Osteocyte (in vitro differentiated cells): ENCODE measurements at regions not wholly inside any gene's neighbourhood (a gene's known extent, or its start where the extent isn't known, plus 50 kb on each side); places are given as distances from the start of the nearest gene placed in this dataset.
A peak's percentile ranks its signal among the peaks of the same experiment; 100 is the strongest.

Experiments used
- DNase-seq: peaks from one replicate; pipeline ENCODE4 v3.0.0; 2021; ENCODE audit warnings: mixed read lengths; ENCODE audit not compliant: unreplicated experiment; ENCODE audit errors: extremely low spot score
- H3K27ac Mint-ChIP-seq: one replicate; pipeline ENCODE4 v1.8.0; 2021; ENCODE audit warnings: mild to moderate bottlenecking, mixed read lengths; ENCODE audit not compliant: unreplicated experiment
- H3K27me3 Mint-ChIP-seq: one replicate; pipeline ENCODE4 v1.8.0; 2021; ENCODE audit warnings: mixed read lengths; ENCODE audit not compliant: unreplicated experiment
- H3K36me3 Mint-ChIP-seq: one replicate; pipeline ENCODE4 v1.8.0; 2021; ENCODE audit warnings: mixed read lengths; ENCODE audit not compliant: unreplicated experiment
- H3K4me1 Mint-ChIP-seq: one replicate; pipeline ENCODE4 v1.8.0; 2021; ENCODE audit warnings: mixed read lengths; ENCODE audit not compliant: unreplicated experiment
- H3K4me3 Mint-ChIP-seq: one replicate; pipeline ENCODE4 v1.8.0; 2021; ENCODE audit warnings: mild to moderate bottlenecking, moderate library complexity, mixed read lengths; ENCODE audit not compliant: unreplicated experiment
- H3K9me3 Mint-ChIP-seq: one replicate; pipeline ENCODE4 v1.8.0; 2021; ENCODE audit warnings: mixed read lengths; ENCODE audit not compliant: unreplicated experiment
- TF ChIP-seq, protein P1 (sequence below): fragments of 200-600 bp; sonication (generic); IDR thresholded peaks from 2 replicates; pipeline ENCODE4 v1.5.0; 2021; ENCODE audit warnings: antibody characterized with exemption, mild to moderate bottlenecking, moderate library complexity

DNA sequence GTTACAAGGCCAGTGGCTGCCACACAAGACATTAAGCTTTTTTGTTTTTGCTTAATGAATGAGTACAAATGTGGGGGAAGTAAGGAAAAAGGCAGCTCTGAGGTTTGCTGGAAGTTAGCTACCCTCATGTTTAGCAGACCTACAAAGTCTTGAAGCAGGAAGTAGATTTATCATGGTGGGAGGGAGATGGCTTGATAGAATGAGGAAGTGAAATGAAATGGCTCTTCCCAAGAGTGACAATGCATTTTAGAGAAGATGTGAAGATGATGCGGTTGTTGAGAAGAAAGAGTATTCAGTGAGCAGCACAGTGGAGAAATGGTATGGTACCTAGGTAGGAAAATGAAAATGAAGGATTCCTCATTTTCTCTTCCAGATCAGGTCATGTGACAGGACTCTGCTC lies 108.0 kb downstream of the SLIT2 start:
- DNase-seq, result no peak
- Mint-ChIP-seq H3K36me3 (no peaks in the 10 kb centered on the region), H3K9me3 (no peaks in the 10 kb centered on the region), H3K27me3 (no peaks in the 10 kb centered on the region), H3K4me3 (no peak overlapping the region), H3K4me1 (peaks cover 16% of the 10 kb centered on the region), H3K27ac (no peak overlapping the region)
- TF ChIP-seq, protein P1, sequence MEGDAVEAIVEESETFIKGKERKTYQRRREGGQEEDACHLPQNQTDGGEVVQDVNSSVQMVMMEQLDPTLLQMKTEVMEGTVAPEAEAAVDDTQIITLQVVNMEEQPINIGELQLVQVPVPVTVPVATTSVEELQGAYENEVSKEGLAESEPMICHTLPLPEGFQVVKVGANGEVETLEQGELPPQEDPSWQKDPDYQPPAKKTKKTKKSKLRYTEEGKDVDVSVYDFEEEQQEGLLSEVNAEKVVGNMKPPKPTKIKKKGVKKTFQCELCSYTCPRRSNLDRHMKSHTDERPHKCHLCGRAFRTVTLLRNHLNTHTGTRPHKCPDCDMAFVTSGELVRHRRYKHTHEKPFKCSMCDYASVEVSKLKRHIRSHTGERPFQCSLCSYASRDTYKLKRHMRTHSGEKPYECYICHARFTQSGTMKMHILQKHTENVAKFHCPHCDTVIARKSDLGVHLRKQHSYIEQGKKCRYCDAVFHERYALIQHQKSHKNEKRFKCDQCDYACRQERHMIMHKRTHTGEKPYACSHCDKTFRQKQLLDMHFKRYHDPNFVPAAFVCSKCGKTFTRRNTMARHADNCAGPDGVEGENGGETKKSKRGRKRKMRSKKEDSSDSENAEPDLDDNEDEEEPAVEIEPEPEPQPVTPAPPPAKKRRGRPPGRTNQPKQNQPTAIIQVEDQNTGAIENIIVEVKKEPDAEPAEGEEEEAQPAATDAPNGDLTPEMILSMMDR, result no peak

DNA sequence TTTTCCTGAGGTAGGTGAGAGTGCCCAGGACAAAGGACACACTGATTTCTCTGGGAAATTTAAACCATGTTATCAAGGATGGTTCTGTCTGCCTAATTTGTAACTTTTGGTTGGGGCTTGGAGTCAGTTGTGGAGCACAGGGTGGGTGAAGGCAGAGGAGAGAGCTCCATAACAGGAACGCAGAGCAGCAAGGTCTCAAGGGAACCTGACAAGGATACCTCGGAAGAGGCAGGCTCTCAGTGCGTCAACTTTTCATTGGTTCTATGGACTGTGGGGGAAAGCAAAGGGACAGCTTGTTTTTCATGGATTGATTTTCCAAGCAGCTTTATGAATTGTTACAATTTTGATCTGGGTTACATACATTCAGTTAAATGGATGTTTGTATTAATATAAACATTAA lies 110.4 kb downstream of the SLIT2 start:
- H3K4me3 Mint-ChIP-seq, result no peak overlapping the region
- TF ChIP-seq, protein P1, result no peak

DNA sequence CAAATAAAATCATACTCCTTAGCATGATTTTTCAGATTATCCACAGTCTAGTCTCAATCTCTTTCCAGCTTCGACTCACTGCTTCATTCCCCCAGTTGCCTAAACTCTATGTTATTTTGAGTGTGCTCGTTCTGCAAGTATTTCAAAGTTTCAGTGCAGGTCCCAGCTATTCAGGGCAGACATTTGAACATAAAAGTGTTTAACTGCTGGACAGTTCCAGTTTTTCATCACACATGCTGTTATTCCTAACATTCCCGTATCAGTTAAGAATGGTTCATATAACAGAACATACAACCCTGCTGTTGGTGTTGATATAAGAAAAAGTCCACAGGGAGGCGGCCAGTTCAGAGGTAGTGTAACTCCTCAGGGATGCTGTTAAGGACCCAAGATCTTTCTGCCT lies 113.3 kb downstream of the SLIT2 start:
- no peak for DNase-seq
- no peaks in the 10 kb centered on the region for H3K36me3 Mint-ChIP-seq
- peaks cover 41% of the 10 kb centered on the region for H3K4me1 Mint-ChIP-seq
- TF ChIP-seq, protein P1, result no peak
- H3K27me3 Mint-ChIP-seq, result no peaks in the 10 kb centered on the region
- H3K27ac Mint-ChIP-seq, result no peak overlapping the region
- H3K9me3 Mint-ChIP-seq, result no peaks in the 10 kb centered on the region
- H3K4me3 Mint-ChIP-seq, result no peak overlapping the region

More for the DNA sequence above, 110.4 kb downstream of the SLIT2 start:
- no peak for DNase-seq
- no peaks in the 10 kb centered on the region for H3K36me3 Mint-ChIP-seq
- H3K9me3 Mint-ChIP-seq, result no peaks in the 10 kb centered on the region
- peaks cover 14% of the 10 kb centered on the region for H3K4me1 Mint-ChIP-seq
- H3K27me3 Mint-ChIP-seq, result no peaks in the 10 kb centered on the region
- no peak overlapping the region for H3K27ac Mint-ChIP-seq

DNA sequence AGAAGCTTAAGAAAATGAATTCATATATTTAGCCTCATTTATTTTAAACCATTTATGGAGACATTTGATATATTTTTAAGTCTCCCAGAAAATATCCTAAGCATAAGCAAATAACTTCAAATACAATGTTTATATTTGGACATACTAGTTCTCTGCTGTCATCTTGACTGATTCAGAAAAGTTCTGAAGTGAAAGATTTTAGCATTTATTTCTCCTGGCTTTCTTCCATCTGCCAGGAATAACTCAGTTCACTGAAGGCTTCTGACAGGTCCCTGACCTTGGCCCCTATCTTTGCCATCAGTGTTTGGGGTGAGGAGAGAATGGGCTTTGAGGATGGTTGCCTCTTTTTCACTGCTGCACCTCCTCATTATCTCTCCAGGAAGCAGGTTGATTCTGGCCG lies 115.7 kb downstream of the SLIT2 start:
- H3K27me3 Mint-ChIP-seq, result no peaks in the 10 kb centered on the region
- TF ChIP-seq, protein P1, result no peak
- no peak overlapping the region for H3K4me3 Mint-ChIP-seq
- peaks cover 54% of the 10 kb centered on the region for H3K4me1 Mint-ChIP-seq
- no peaks in the 10 kb centered on the region for H3K9me3 Mint-ChIP-seq
- no peak for DNase-seq
- H3K36me3 Mint-ChIP-seq, result no peaks in the 10 kb centered on the region
- peak overlapping the region; percentile 80 for H3K27ac Mint-ChIP-seq

DNA sequence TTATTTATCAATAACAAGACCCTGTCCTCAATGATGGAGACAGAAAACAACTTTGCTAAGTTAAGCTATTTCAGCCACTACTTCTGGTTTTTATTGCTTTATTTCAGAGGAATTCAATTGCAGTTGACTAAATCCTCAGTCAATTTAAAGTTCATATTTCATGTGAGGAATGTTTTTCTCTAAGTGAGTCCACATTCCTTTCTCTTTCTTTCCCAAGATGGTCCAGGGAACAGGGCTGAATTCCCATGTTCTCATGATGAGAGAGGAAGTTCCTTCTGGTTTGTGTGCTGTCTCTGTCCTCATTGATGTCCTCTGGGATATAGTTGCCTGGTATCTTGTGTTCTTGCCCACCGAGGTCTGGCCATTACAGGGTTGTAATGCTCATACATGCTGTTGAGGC lies 117.2 kb downstream of the SLIT2 start:
- DNase-seq, result no peak
- no peaks in the 10 kb centered on the region for H3K36me3 Mint-ChIP-seq
- peaks cover 51% of the 10 kb centered on the region for H3K4me1 Mint-ChIP-seq
- TF ChIP-seq, protein P1, result no peak
- no peaks in the 10 kb centered on the region for H3K27me3 Mint-ChIP-seq
- H3K9me3 Mint-ChIP-seq, result no peaks in the 10 kb centered on the region
- H3K4me3 Mint-ChIP-seq, result peak overlapping the region; percentile 4
- peak overlapping the region; percentile 85 for H3K27ac Mint-ChIP-seq
